H1 (cell line): ENCODE measurements at regions not wholly inside any gene's neighbourhood (a gene's known extent, or its start where the extent isn't known, plus 50 kb on each side); places are given as distances from the start of the nearest gene placed in this dataset.

Source experiments
- EZH2 ChIP-seq: fragments of 200-600 bp; sonication (generic); IDR thresholded peaks from 2 replicates; pipeline ENCODE4 v1.7.1; 2012; ENCODE audit warnings: low read depth, mild to moderate bottlenecking, moderate library complexity, low read length, inconsistent platforms; ENCODE audit not compliant: severe bottlenecking
- JUND ChIP-seq: IDR thresholded peaks from 2 replicates; pipeline ENCODE4 v1.6.1; 2011; ENCODE audit warnings: mild to moderate bottlenecking, improper control_type of control experiment, low read length
- PHF8 ChIP-seq: fragments of 200-600 bp; sonication (generic); conservative IDR thresholded peaks from 2 replicates; pipeline ENCODE4 v1.7.1; 2012; ENCODE audit warnings: low read depth, mild to moderate bottlenecking, inconsistent platforms, low read length, moderate library complexity
- POLR2A ChIP-seq, 2 experiments: IDR thresholded peaks; 1 replicate in 1 of 2; 2 replicates in 1 of 2; pipeline ENCODE4 v1.6.1; 2011; ENCODE audit warnings: low read depth in 2 of 2, low read length in 2 of 2, mild to moderate bottlenecking in 2 of 2; ENCODE audit errors: control extremely low read depth in 1 of 2
- POLR2AphosphoS5 ChIP-seq: IDR thresholded peaks from 2 replicates; pipeline ENCODE4 v1.6.1; 2011; ENCODE audit warnings: low read depth, low read length
- TAF1 ChIP-seq: IDR thresholded peaks from 2 replicates; pipeline ENCODE4 v1.6.1; 2011; ENCODE audit warnings: mild to moderate bottlenecking, low read depth, low read length

DNA sequence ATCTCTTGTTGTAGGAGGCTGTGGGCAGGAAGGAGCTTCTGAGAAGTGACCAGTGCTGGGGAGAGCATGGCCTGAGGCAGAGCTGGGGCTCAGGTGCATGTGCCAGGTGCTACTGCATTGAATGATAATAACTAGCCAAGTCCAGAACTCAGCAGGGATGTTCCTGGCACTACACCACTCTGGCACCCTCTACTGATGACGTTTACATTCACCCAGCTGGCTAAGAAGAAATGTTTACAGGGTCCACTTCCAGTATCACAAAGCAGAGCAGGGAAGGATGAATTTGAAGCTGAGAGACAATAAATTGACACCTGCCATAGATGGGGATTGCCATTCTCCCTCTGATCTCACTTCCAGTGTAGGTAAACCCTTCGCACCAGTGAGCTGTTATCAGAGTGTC is 411.8 kb downstream of the SETD4 start:
- TF ChIP-seq POLR2AphosphoS5 (no peak), POLR2A (IDR thresholded peaks at IDR 0.05; ENCODE audit: control extremely low read depth in 1 of 2, low read depth in 2 of 2, low read length in 2 of 2) (no peak), JUND (no peak), PHF8 (no peak), EZH2 (no peak), TAF1 (no peak)
